GM19328 (cell line): ENCODE measurements at regions not wholly inside any gene's neighbourhood (a gene's known extent, or its start where the extent isn't known, plus 50 kb on each side); places are given as distances from the start of the nearest gene placed in this dataset.
"Not testable (repeated sequence)": the region's sequence is repeated elsewhere in the genome, so short reads cannot be mapped to it uniquely, and the experiment has no call there.

ENCODE experiments used
- ATAC-seq: cut with Tn5 transposase; IDR thresholded peaks from one replicate; pipeline ENCODE4 v1.9.1; 2021; ENCODE audit warnings: mild to moderate bottlenecking, moderate library complexity; ENCODE audit not compliant: unreplicated experiment

- no peak for ATAC-seq
These were observed 286.8 kb upstream of the RPS23 start for GRCh38 chr5:82564963-82565362.

DNA sequence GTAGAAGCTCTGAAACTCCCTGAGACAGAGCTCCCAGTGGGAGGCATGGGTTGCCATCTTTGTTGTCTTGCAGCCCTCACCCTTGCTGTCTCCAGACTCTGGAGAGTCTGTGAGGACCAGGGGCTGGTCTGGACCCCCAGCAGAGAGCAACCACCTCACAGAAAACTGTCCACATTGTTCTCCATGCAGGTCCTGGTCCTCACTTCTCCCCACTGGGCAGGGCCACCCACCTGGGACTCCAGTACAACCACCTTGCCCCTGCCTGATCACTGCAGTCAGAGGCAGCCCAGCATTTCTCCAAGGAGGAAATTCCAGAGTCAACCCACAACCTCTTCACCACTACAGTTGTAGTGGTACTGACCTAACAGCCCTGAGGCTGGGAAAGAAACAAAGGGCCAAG, 285.6 kb upstream of the RPS23 start:
- ATAC-seq, result no peak

DNA sequence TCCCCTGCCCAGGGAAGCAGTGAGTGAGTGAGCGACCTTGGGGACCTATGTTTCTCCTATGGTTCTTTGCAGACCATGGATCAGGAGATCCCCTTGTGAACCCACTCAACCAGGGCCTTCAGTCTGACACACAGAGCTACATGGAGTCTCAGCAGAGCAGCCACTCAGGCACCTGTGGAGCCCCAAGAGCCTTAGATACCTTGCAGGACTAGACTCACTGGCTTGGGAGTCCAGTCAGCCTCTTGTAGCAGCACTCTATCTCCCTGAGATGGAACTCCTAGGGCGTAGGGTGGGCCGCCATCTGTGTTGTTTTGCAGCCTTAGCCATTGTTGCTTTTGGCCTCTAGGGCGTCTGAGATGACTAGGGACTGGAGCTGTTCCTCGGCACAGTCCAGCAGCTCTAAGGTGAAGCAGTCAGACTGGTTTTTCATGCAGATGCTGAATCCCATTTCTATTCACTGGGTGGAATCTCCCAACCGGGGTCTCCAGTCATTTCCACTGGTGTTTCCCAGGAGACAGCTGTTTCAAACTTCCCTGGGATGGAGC, 284.6 kb upstream of the RPS23 start:
- ATAC-seq, result no peak

DNA sequence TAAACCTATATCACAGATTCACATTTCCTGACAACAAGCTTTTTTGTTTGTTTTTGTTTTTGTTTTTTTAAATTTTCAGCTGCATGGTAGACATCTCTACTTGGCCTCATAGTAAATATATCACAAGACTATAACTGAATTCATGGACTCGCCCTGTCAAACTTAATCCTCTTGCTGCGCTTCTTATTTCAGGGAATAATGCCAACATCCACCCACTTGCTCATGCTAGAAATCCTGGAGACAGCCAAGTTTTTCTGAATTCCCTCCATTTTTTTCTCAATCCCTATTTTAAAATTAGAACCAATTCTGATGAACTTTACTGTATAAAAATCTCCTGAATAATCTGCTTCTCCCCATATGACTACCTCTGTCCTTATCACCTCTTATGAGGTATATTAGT, 283.6 kb upstream of the RPS23 start:
- no peak for ATAC-seq

DNA sequence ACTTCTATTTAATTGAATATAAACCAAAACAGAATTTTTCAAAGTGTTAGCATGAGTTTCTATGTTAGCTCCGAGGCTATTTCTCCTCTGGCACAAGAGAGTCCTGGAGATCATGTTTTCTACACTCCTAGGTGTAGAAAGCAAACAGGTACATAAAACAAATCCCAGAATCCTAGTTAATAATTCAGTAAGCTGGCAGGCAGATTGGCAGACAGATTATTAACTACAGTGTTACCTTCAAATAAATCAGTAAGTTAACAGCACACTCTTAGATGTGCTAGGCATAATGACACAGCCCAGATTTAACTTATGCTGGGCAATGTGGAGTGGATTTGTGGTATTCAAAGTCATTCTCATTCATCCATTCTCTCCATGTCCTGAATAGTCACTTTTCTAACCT, 282.8 kb upstream of the RPS23 start:
- ATAC-seq, result no peak

GRCh38 chr5:82560561-82560960, 282.4 kb upstream of the RPS23 start:
- no peak for ATAC-seq

- no peak for ATAC-seq
These were observed 273.8 kb upstream of the RPS23 start for GRCh38 chr5:82551840-82552385.

- no peak for ATAC-seq
These were observed 273.0 kb upstream of the RPS23 start for GRCh38 chr5:82551192-82551591.

GRCh38 chr5:82549263-82549662, 271.1 kb upstream of the RPS23 start:
- ATAC-seq, result no peak

GRCh38 chr5:82544004-82544403, 265.9 kb upstream of the RPS23 start:
- no peak for ATAC-seq

DNA sequence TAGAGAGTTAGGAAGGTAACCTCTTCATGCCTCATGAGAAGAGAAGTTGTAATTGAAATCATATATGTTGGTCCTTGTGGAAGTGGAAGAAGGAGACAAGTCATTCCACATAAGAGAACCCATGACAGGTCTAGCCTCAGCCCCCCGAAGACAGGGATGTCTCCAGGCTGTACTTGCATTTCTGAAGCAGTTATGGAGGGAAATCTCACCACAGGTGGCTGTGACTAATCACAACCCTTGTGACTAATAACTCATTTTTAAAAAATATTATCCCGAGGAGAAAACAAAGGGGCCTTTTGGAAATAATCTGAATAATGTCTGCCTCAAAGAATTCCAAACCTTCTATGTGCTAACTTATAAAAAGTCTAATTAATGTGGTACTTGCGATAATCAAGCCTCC, 262.1 kb upstream of the RPS23 start:
- ATAC-seq, result no peak

- no peak for ATAC-seq
These were observed 260.3 kb upstream of the RPS23 start for GRCh38 chr5:82538339-82539034.

- no peak for ATAC-seq
These were observed 259.6 kb upstream of the RPS23 start for GRCh38 chr5:82537687-82538306.

DNA sequence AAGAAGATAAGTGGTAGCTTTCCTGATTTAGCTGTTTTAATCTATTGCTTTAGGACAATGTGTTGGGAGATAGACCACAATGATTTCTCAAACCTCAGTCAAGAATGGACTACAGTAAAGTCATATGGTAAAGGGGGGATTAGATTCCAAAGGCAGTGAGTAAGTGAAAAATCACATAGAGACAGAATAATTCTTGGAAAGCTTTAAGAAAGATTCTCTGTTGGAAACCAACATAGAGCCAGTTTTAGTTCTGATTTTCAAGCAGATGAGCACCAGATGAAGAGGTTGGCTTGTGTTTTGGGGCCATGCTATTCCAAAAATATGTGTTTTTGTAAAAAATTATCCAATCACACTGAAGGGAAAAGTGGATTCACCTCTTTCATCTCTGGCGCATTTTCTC, 256.8 kb upstream of the RPS23 start:
- no peak for ATAC-seq

DNA sequence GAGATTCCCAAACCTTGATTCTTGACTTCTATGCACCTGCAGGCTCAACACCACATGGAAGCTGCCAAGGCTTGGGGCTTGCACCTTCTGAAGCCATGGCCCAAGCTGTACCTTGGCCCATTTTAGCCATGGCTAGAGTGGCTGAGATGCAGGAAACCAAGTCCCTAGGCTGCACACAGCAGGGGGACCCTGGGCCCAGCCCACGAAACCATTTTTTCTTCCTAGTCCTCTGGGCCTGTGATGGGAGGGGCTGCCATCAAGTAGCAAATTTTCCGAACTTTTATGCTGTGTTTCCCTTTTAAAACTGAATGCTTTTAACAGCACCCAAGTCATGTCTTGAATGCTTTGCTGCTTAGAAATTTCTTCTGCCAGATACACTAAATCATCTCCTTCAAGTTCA, 253.9 kb upstream of the RPS23 start:
- ATAC-seq, result not testable (repeated sequence)

GRCh38 chr5:82526540-82526939, 248.4 kb upstream of the RPS23 start:
- ATAC-seq, result no peak

GRCh38 chr5:82525626-82526025, 247.5 kb upstream of the RPS23 start:
- no peak for ATAC-seq

DNA sequence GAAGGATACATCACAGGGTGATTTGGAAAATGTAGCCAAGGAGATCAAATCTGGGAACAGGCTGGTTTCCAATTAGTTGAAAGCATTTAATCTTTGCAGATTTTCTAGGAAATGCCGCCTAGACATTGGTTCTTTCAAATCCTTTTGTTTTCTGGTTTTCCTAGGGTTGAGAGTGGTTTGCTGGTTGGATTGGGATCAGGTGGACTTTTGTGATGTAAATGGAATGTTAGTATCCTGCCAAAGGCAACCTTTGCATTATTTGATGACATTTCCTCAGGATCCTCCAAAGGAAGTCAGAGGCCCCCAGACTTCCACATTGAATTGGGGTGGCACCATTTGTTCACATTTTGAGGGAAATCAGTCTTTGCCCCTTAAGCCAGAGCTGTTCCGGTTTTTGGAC, 245.5 kb upstream of the RPS23 start:
- no peak for ATAC-seq

DNA sequence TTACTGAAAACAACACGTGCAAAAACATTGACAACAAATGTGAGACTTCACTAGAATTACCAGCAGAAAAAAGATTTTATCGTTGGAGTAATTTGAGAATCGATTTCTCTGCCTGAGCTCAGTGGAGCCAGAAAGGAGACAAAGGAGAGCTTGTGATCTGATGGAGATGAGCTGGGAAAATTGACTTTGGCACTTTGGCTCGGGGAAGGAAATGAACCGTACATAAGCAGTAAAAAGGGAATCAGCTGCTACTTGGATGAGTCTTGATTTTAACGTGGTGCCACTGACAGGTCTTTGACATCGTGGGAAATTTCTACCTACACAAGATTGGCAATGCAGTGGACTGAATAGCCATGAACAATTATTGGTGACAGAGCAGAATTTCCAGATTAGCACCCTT, 244.7 kb upstream of the RPS23 start:
- no peak for ATAC-seq

- no peak for ATAC-seq
These were observed 243.4 kb upstream of the RPS23 start for GRCh38 chr5:82521431-82522051.

DNA sequence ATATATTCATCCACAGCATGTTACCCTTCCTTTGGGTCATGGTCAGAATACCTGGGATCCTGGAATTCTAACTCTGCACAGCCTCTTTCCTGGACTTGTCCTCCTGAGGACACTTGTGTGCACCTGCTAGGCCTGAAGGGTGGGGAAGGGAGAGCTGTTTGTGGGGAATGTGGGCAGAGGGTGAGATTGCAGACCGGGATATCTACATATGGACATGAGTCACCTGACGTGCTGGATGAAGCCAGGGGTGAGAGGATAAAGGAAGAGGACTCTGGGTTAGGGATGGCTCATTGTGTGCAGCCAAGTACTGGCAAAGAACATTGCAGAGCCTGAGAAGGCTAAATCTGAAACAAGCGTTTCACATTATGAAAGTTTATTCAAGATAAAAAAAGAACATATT, 241.4 kb upstream of the RPS23 start:
- no peak for ATAC-seq

- no peak for ATAC-seq
These were observed 239.5 kb upstream of the RPS23 start for GRCh38 chr5:82517544-82518075.
